Prostate gland (tissue), 2 donors: ENCODE measurements at regions not wholly inside any gene's neighbourhood (a gene's known extent, or its start where the extent isn't known, plus 50 kb on each side); places are given as distances from the start of the nearest gene placed in this dataset.

Experiments used
- CTCF ChIP-seq, 4 experiments: fragments of 200-600 bp in 2 of 4; fragments of 450-650 bp in 2 of 4; sonication (generic) in 2 of 4; IDR thresholded peaks; 1 replicate in 3 of 4; 2 replicates in 1 of 4; pipeline ENCODE4 v1.5.1; 2016 to 2019; ENCODE audit warnings: antibody characterized with exemption in 4 of 4, mild to moderate bottlenecking in 2 of 4, moderate library complexity in 2 of 4
- POLR2A ChIP-seq: fragments of 450-650 bp; IDR thresholded peaks from one replicate; pipeline ENCODE4 v1.6.1; 2016; ENCODE audit warnings: antibody characterized with exemption, mild to moderate bottlenecking

GRCh38 chr6:144918073-144918472 is 632.9 kb downstream of the UTRN start:
- TF ChIP-seq CTCF (IDR thresholded peaks at IDR 0.05) (no peak), POLR2A (no peak)
